H1 (cell line): ENCODE measurements at regions not wholly inside any gene's neighbourhood (a gene's known extent, or its start where the extent isn't known, plus 50 kb on each side); places are given as distances from the start of the nearest gene placed in this dataset.

Experiments
- CTCF ChIA-PET: fragments of 300-600 bp; sonication (Branson Sonifier 250); formaldehyde crosslinking; loops from one replicate; lab custom pipeline; 2021; ENCODE audit not compliant: partially characterized antibody; lab: Charles Lee
- POLR2A ChIA-PET: fragments of 300-600 bp; sonication (Branson Sonifier 250); formaldehyde crosslinking; loops from one replicate; lab custom pipeline; 2021; ENCODE audit warnings: inconsistent platforms; ENCODE audit not compliant: partially characterized antibody; lab: Charles Lee
- DNase-seq, 2 experiments: peaks; one replicate each; pipeline versions ENCODE4 v3.0.0 to v3.0.0-alpha.2; 2010 to 2022; ENCODE audit warnings: low spot score in 2 of 2, low read depth in 1 of 2, mixed read lengths in 1 of 2
- FAIRE-seq: peaks from 2 replicates; lab custom pipeline; 2011; peaks lifted over from hg19 to GRCh38; lab: Jason Lieb, UNC
- H2AFZ ChIP-seq: 2 replicates; pipeline ENCODE4 v1.8.1; 2012; ENCODE audit warnings: low read length, inconsistent platforms
- H2AK5ac ChIP-seq: 2 replicates; pipeline ENCODE4 v1.6.1; 2013; ENCODE audit warnings: low read depth, low read length
- H2BK120ac ChIP-seq: replicated peaks from 2 replicates; pipeline ENCODE3; 2013; ENCODE audit warnings: low read depth, low read length, inconsistent platforms
- H2BK12ac ChIP-seq: 2 replicates; pipeline ENCODE4 v1.6.1; 2013; ENCODE audit warnings: low read depth, low read length
- H2BK15ac ChIP-seq: 2 replicates; pipeline ENCODE4 v1.6.1; 2013; ENCODE audit warnings: low read length
- H2BK20ac ChIP-seq: 2 replicates; pipeline ENCODE4 v1.6.1; 2013; ENCODE audit warnings: low read length
- H2BK5ac ChIP-seq: 2 replicates; pipeline ENCODE4 v1.6.1; 2013; ENCODE audit warnings: low read depth, low read length
- H3K14ac ChIP-seq: 2 replicates; pipeline ENCODE4 v1.6.1; 2013; ENCODE audit warnings: inconsistent platforms; ENCODE audit not compliant: insufficient read length
- H3K18ac ChIP-seq: 2 replicates; pipeline ENCODE4 v1.6.1; 2013; ENCODE audit warnings: low read length; ENCODE audit errors: extremely low read depth
- H3K23ac ChIP-seq: 2 replicates; pipeline ENCODE4 v1.6.1; 2013; ENCODE audit warnings: inconsistent platforms; ENCODE audit not compliant: insufficient read length
- H3K23me2 ChIP-seq: 2 replicates; pipeline ENCODE4 v1.6.1; 2013; ENCODE audit warnings: low read depth, low read length
- H3K27ac ChIP-seq: 2 replicates; pipeline ENCODE4 v1.6.1; 2011; ENCODE audit warnings: low read depth, low read length, inconsistent platforms
- H3K27me3 ChIP-seq, 4 experiments: replicated peaks in 1 of 4; 1 replicate in 1 of 4; 2 replicates in 3 of 4; pipeline versions ENCODE4 v1.6.1 to v1.8.1; 2011 to 2013; ENCODE audit warnings: low read length in 3 of 4, mild to moderate bottlenecking in 3 of 4, inconsistent platforms in 2 of 4, mixed read lengths in 2 of 4, moderate library complexity in 1 of 4; ENCODE audit not compliant: control insufficient read depth in 3 of 4, insufficient read depth in 3 of 4; ENCODE audit errors: extremely low read depth in 1 of 4
- H3K36me3 ChIP-seq, 4 experiments: 2 replicates each; pipeline versions ENCODE4 v1.6.1 to v1.8.1; 2011 to 2013; ENCODE audit warnings: mild to moderate bottlenecking in 4 of 4, low read length in 3 of 4, moderate library complexity in 2 of 4, control low read depth in 1 of 4, inconsistent platforms in 1 of 4; ENCODE audit not compliant: insufficient read depth in 4 of 4, control insufficient read depth in 2 of 4
- H3K4ac ChIP-seq: replicated peaks from 2 replicates; pipeline ENCODE3; 2013; ENCODE audit warnings: low read length, low read depth, mixed read lengths, inconsistent platforms; ENCODE audit not compliant: insufficient read length
- H3K4me1 ChIP-seq, 4 experiments: replicated peaks in 1 of 4; 1 replicate in 1 of 4; 2 replicates in 3 of 4; pipeline versions ENCODE4 v1.6.1 to v1.8.1; 2011 to 2013; ENCODE audit warnings: low read length in 3 of 4, inconsistent platforms in 2 of 4, mixed read lengths in 1 of 4; ENCODE audit not compliant: insufficient read depth in 4 of 4, control insufficient read depth in 3 of 4
- H3K4me2 ChIP-seq, 2 experiments: 2 replicates each; pipeline versions ENCODE4 v1.6.1 to v1.8.1; 2011 to 2013; ENCODE audit warnings: low read depth in 2 of 2, low read length in 2 of 2, control low read depth in 1 of 2, inconsistent platforms in 1 of 2, mild to moderate bottlenecking in 1 of 2; ENCODE audit not compliant: insufficient read depth in 1 of 2
- H3K4me3 ChIP-seq, 4 experiments: fragments of 200-600, 300-600 bp in 1 of 4; sonication (generic), shearing (Covaris generic), sonication (Bioruptor Twin) in 1 of 4; 2 replicates each; pipeline versions ENCODE4 v1.5.1 to v1.8.1; 2011 to 2016; ENCODE audit warnings: low read length in 4 of 4, low read depth in 3 of 4, control low read depth in 2 of 4, inconsistent platforms in 2 of 4, mild to moderate bottlenecking in 2 of 4, mixed read lengths in 1 of 4, moderate library complexity in 1 of 4; ENCODE audit not compliant: insufficient read depth in 2 of 4; ENCODE audit errors: extremely low read depth in 1 of 4
- H3K56ac ChIP-seq: replicated peaks from 2 replicates; pipeline ENCODE3; 2013; ENCODE audit warnings: low read depth, mild to moderate bottlenecking, mixed read lengths, low read length, inconsistent platforms; ENCODE audit not compliant: insufficient read length
- H3K79me1 ChIP-seq: 2 replicates; pipeline ENCODE4 v1.6.1; 2013; ENCODE audit warnings: low read depth, low read length, control low read depth
- H3K79me2 ChIP-seq, 2 experiments: 2 replicates each; pipeline versions ENCODE4 v1.6.1 to v1.8.1; 2012 to 2013; ENCODE audit warnings: low read length in 2 of 2, mild to moderate bottlenecking in 2 of 2, inconsistent platforms in 1 of 2; ENCODE audit not compliant: insufficient read depth in 2 of 2, control insufficient read depth in 1 of 2
- H3K9ac ChIP-seq, 4 experiments: replicated peaks in 1 of 4; 1 replicate in 1 of 4; 2 replicates in 3 of 4; pipeline versions ENCODE4 v1.6.1 to v1.8.1; 2011 to 2013; ENCODE audit warnings: low read depth in 3 of 4, low read length in 3 of 4, control low read depth in 2 of 4, mild to moderate bottlenecking in 2 of 4, moderate library complexity in 2 of 4, inconsistent platforms in 1 of 4; ENCODE audit errors: extremely low read depth in 1 of 4
- H3K9me3 ChIP-seq, 2 experiments: 2 replicates each; pipeline versions ENCODE4 v1.6.1 to v1.8.1; 2012 to 2013; ENCODE audit warnings: mild to moderate bottlenecking in 2 of 2, moderate library complexity in 2 of 2, control low read depth in 1 of 2, inconsistent platforms in 1 of 2, low read depth in 1 of 2, low read length in 1 of 2, mixed read lengths in 1 of 2; ENCODE audit not compliant: insufficient read depth in 2 of 2
- H4K20me1 ChIP-seq, 2 experiments: replicated peaks in 1 of 2; 2 replicates each; pipeline versions ENCODE3 to v1.8.1; 2011 to 2013; ENCODE audit warnings: inconsistent platforms in 2 of 2, low read length in 2 of 2, mild to moderate bottlenecking in 1 of 2; ENCODE audit not compliant: insufficient read depth in 2 of 2, control insufficient read depth in 1 of 2
- H4K5ac ChIP-seq: 2 replicates; pipeline ENCODE4 v1.6.1; 2013; ENCODE audit warnings: low read length, low read depth, mixed read lengths, inconsistent platforms; ENCODE audit not compliant: insufficient read length
- H4K8ac ChIP-seq: 2 replicates; pipeline ENCODE4 v1.8.0; 2013; ENCODE audit warnings: mild to moderate bottlenecking, moderate library complexity, low read length, inconsistent platforms; ENCODE audit not compliant: insufficient read depth; ENCODE audit errors: extremely low read depth
- H4K91ac ChIP-seq: replicated peaks from 2 replicates; pipeline ENCODE3; 2013; ENCODE audit warnings: low read length, mixed read lengths, inconsistent platforms; ENCODE audit not compliant: insufficient read length
- BCL11A ChIP-seq, 2 experiments: IDR thresholded peaks; one replicate each; pipeline ENCODE4 v1.6.1; 2011; ENCODE audit warnings: low read depth in 2 of 2, low read length in 2 of 2, mild to moderate bottlenecking in 2 of 2
- CEBPB ChIP-seq: IDR thresholded peaks from 2 replicates; pipeline ENCODE4 v1.6.1; 2012; ENCODE audit warnings: low read depth, low read length
- CREB1 ChIP-seq: IDR thresholded peaks from 2 replicates; pipeline ENCODE4 v1.6.1; 2012; ENCODE audit warnings: inconsistent platforms
- CTBP2 ChIP-seq: IDR thresholded peaks from 2 replicates; pipeline ENCODE4 v1.7.0; 2011; ENCODE audit warnings: borderline replicate concordance, mild to moderate bottlenecking, moderate library complexity, mixed read lengths, low read length; ENCODE audit not compliant: insufficient read depth, insufficient read length
- GTF2F1 ChIP-seq: IDR thresholded peaks from 2 replicates; pipeline ENCODE4 v1.6.1; 2012; ENCODE audit warnings: low read depth, low read length, improper control_type of control experiment, borderline replicate concordance
- POLR2A ChIP-seq, 2 experiments: IDR thresholded peaks; 1 replicate in 1 of 2; 2 replicates in 1 of 2; pipeline ENCODE4 v1.6.1; 2011; ENCODE audit warnings: low read depth in 2 of 2, low read length in 2 of 2, mild to moderate bottlenecking in 2 of 2; ENCODE audit errors: control extremely low read depth in 1 of 2
- POU5F1 ChIP-seq: IDR thresholded peaks from 2 replicates; pipeline ENCODE4 v1.6.1; 2011; ENCODE audit warnings: low read depth, mild to moderate bottlenecking, low read length, moderate library complexity
- RAD21 ChIP-seq, 2 experiments: IDR thresholded peaks in 1 of 2; conservative IDR thresholded peaks in 1 of 2; 2 replicates each; pipeline ENCODE4 v1.6.1; 2011; ENCODE audit warnings: low read depth in 2 of 2, low read length in 2 of 2, improper control_type of control experiment in 1 of 2, inconsistent platforms in 1 of 2, mild to moderate bottlenecking in 1 of 2, moderate library complexity in 1 of 2
- SIN3A ChIP-seq, 2 experiments: IDR thresholded peaks in 1 of 2; conservative IDR thresholded peaks in 1 of 2; 2 replicates each; pipeline ENCODE4 v1.6.1; 2011 to 2012; ENCODE audit warnings: low read length in 2 of 2, improper control_type of control experiment in 1 of 2, low read depth in 1 of 2, mild to moderate bottlenecking in 1 of 2
- SIRT6 ChIP-seq: IDR thresholded peaks from one replicate; pipeline ENCODE4 v1.7.1; 2012; ENCODE audit warnings: low read length, inconsistent platforms
- SIX5 ChIP-seq: IDR thresholded peaks from 2 replicates; pipeline ENCODE4 v1.6.1; 2011; ENCODE audit warnings: mild to moderate bottlenecking, low read depth, low read length
- SP1 ChIP-seq: IDR thresholded peaks from 2 replicates; pipeline ENCODE4 v1.6.1; 2011; ENCODE audit warnings: low read depth, low read length
- SP4 ChIP-seq: IDR thresholded peaks from 2 replicates; pipeline ENCODE4 v1.6.1; 2012; ENCODE audit warnings: low read length, inconsistent platforms
- SRF ChIP-seq: IDR thresholded peaks from 2 replicates; pipeline ENCODE4 v1.6.1; 2011; ENCODE audit warnings: mild to moderate bottlenecking, low read depth, low read length, moderate library complexity
- WGBS, 2 experiments: shearing (Covaris generic) in 1 of 2; methylation state at CpG; one replicate each; pipeline versions ENCODE4 v1.1.6 to v1.1.7; 2013 to 2015; ENCODE audit warnings: low lambda C conversion rate in 2 of 2, mixed read lengths in 2 of 2, inconsistent platforms in 1 of 2, low coverage in 1 of 2, missing lambda C conversion rate in 1 of 2; ENCODE audit not compliant: insufficient replicate concordance in 2 of 2, insufficient coverage in 1 of 2, insufficient read length in 1 of 2; ENCODE audit errors: extremely low coverage in 1 of 2, missing lambda C conversion rate in 1 of 2; 5-methylcytosine and 5-hydroxymethylcytosine counted together
- TF ChIP-seq, protein P1 (sequence below): IDR thresholded peaks from 2 replicates; pipeline ENCODE4 v1.6.1; 2012; ENCODE audit warnings: inconsistent platforms

DNA sequence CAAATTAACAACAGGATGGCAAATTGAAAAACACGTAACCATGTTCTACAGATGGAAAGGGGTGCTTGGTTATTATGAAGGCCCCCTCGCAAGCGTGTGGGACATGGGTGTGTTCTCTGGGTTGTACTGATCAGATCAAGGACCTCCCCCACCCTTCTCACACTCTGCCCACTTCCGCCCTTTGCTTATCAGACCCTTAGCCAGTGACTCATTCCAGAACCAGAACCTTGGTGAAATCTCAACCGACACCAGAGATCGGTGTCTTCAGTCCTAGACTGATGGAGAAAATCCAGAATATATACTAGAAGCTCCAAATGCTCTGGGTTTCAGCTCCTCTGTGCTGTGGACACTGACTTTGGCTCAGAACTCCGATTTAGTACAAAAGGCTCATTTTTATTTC is 64.9 kb downstream of the PTTG1 start:
- Histone ChIP-seq H3K14ac (no peak overlapping the region), H3K36me3 (no peaks in the 10 kb centered on the region), H4K5ac (no peak overlapping the region), H3K4me2 (no peak overlapping the region), H3K9ac (no peak overlapping the region), H2BK5ac (no peak overlapping the region; the same call in 1 of the 2 replicates), H2BK15ac (no peak overlapping the region; the same call in 1 of the 2 replicates), H3K79me1 (no peaks in the 10 kb centered on the region), H4K91ac (no peak overlapping the region), H2AFZ (no peak overlapping the region), H2BK20ac (no peak overlapping the region), H2AK5ac (no peak overlapping the region), H3K23ac (no peak overlapping the region), H3K23me2 (no peaks in the 10 kb centered on the region), H3K4me3 (no peak overlapping the region), H3K18ac (no peak overlapping the region), H3K4me1 (peaks cover 2 to 12% (median 8%) of the 10 kb centered on the region in 4 experiments; a peak in 6 of 7 replicates), H2BK12ac (peak overlapping the region; percentile 0; the same call in 1 of the 2 replicates), H3K4ac (no peak overlapping the region), H2BK120ac (no peak overlapping the region), H3K9me3 (no peaks in the 10 kb centered on the region), H3K56ac (no peak overlapping the region), H4K8ac (no peak overlapping the region), H3K79me2 (no peaks in the 10 kb centered on the region), H4K20me1 (no peaks in the 10 kb centered on the region), H3K27ac (no peak overlapping the region), H3K27me3 (no peaks in the 10 kb centered on the region)
- ChIA-PET CTCF (interaction anchor here (1.8 to 5.2 kb wide), 2 partner anchors 23 to 47 kb away, joined by 7 to 29 read pairs; no protein-coding TSS in a partner anchor), POLR2A (no interaction called here)
- WGBS, 2 experiments: 88% methylated on average over 7 of the region's 7 CpGs; no CpG with 5 or more reads in 1 of the 2 experiments
- DNase-seq (no peak), FAIRE-seq (no peak)
- TF ChIP-seq SIX5 (no peak), CEBPB (no peak), SP1 (no peak), SIN3A (conservative IDR thresholded peaks at IDR 0.05 in 1 of 2, IDR thresholded peaks at IDR 0.05 in 1 of 2; ENCODE audit: low read depth in 1 of 2, low read length in 2 of 2) (no peak), SIRT6 (no peak), SP4 (no peak), CTBP2 (no peak), BCL11A (IDR thresholded peaks at IDR 0.05; ENCODE audit: low read depth in 2 of 2, low read length in 2 of 2) (no peak), CREB1 (no peak), SRF (no peak), POU5F1 (no peak), GTF2F1 (no peak), RAD21 (IDR thresholded peaks at IDR 0.05 in 1 of 2, conservative IDR thresholded peaks at IDR 0.05 in 1 of 2; ENCODE audit: low read depth in 2 of 2, low read length in 2 of 2) (no peak), POLR2A (IDR thresholded peaks at IDR 0.05; ENCODE audit: control extremely low read depth in 1 of 2, low read depth in 2 of 2, low read length in 2 of 2) (no peak)
- TF ChIP-seq, protein P1, sequence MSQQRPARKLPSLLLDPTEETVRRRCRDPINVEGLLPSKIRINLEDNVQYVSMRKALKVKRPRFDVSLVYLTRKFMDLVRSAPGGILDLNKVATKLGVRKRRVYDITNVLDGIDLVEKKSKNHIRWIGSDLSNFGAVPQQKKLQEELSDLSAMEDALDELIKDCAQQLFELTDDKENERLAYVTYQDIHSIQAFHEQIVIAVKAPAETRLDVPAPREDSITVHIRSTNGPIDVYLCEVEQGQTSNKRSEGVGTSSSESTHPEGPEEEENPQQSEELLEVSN: no peak
